WTC11 (cell line): ENCODE measurements at regions not wholly inside any gene's neighbourhood (a gene's known extent, or its start where the extent isn't known, plus 50 kb on each side); places are given as distances from the start of the nearest gene placed in this dataset.

Source experiments
- ATAC-seq: fragments of 200-7000 bp; cut with Tn5 transposase; 2 replicates; pipeline ENCODE4 v1.10.0; 2021; ENCODE audit warnings: mild to moderate bottlenecking, moderate library complexity
- CTCF ChIA-PET: fragments of 300-600 bp; sonication (Branson Sonifier 250); formaldehyde crosslinking; loops from one replicate; lab custom pipeline; 2021; ENCODE audit warnings: antibody characterized with exemption; lab: Charles Lee
- POLR2A ChIA-PET: fragments of 350-600 bp; sonication (Branson Sonifier 250); formaldehyde crosslinking; loops from one replicate; lab custom pipeline; 2021; ENCODE audit warnings: antibody characterized with exemption; lab: Charles Lee
- DNase-seq: peaks from one replicate; pipeline ENCODE4 v3.0.0; 2021; ENCODE audit warnings: low spot score
- H3K27ac Mint-ChIP-seq: 2 replicates; pipeline ENCODE4 v1.8.0; 2021; ENCODE audit warnings: mixed read lengths
- H3K27me3 Mint-ChIP-seq: 2 replicates; pipeline ENCODE4 v1.8.0; 2021; ENCODE audit warnings: low read depth, mild to moderate bottlenecking, moderate library complexity, mixed read lengths
- H3K36me3 Mint-ChIP-seq: 2 replicates; pipeline ENCODE4 v1.8.0; 2021; ENCODE audit warnings: mixed read lengths
- H3K4me1 Mint-ChIP-seq: 2 replicates; pipeline ENCODE4 v1.8.0; 2022; ENCODE audit warnings: mixed read lengths
- H3K4me3 Mint-ChIP-seq: 2 replicates; pipeline ENCODE4 v1.8.0; 2021; ENCODE audit warnings: mild to moderate bottlenecking, moderate library complexity, mixed read lengths
- H3K9me3 Mint-ChIP-seq: 2 replicates; pipeline ENCODE4 v1.8.0; 2021; ENCODE audit warnings: mixed read lengths
- AR ChIP-seq: fragments of 250-450 bp; sonication (Bioruptor Pico); IDR thresholded peaks from 2 replicates; pipeline ENCODE4 v1.9.0; 2021; ENCODE audit warnings: mild to moderate bottlenecking
- CREB1 ChIP-seq: sonication (generic); formaldehyde crosslinking; IDR thresholded peaks from 2 replicates; pipeline ENCODE4 v1.8.0; 2023; ENCODE audit warnings: mild to moderate bottlenecking, missing genetic modification reagents
- ESRRA ChIP-seq: sonication (generic); formaldehyde crosslinking; IDR thresholded peaks from 2 replicates; pipeline ENCODE4 v1.8.1; 2022; ENCODE audit warnings: mild to moderate bottlenecking, missing genetic modification reagents, borderline replicate concordance
- ETV6 ChIP-seq: sonication (generic); formaldehyde crosslinking; IDR thresholded peaks from 2 replicates; pipeline ENCODE4 v1.8.1; 2022; ENCODE audit warnings: mild to moderate bottlenecking, missing genetic modification reagents
- FOXJ3 ChIP-seq: sonication (generic); formaldehyde crosslinking; IDR thresholded peaks from 2 replicates; pipeline ENCODE4 v1.9.0; 2021; ENCODE audit warnings: missing genetic modification reagents, mild to moderate bottlenecking, borderline replicate concordance
- GABPB1 ChIP-seq: sonication (generic); formaldehyde crosslinking; IDR thresholded peaks from 2 replicates; pipeline ENCODE4 v1.8.1; 2023; ENCODE audit warnings: mild to moderate bottlenecking, missing genetic modification reagents
- GRHL2 ChIP-seq: fragments of 250-450 bp; sonication (Bioruptor Pico); IDR thresholded peaks from 2 replicates; pipeline ENCODE4 v1.8.0; 2022; ENCODE audit warnings: mild to moderate bottlenecking, moderate library complexity; ENCODE audit not compliant: insufficient replicate concordance, severe bottlenecking
- MLX ChIP-seq: sonication (generic); formaldehyde crosslinking; IDR thresholded peaks from 2 replicates; pipeline ENCODE4 v1.8.1; 2023; ENCODE audit warnings: mild to moderate bottlenecking, missing genetic modification reagents, moderate library complexity
- MXD4 ChIP-seq: fragments of 250-450 bp; sonication (Bioruptor Pico); IDR thresholded peaks from 2 replicates; pipeline ENCODE4 v1.8.0; 2021; ENCODE audit warnings: mild to moderate bottlenecking, moderate library complexity, borderline replicate concordance
- NFYB ChIP-seq: sonication (generic); formaldehyde crosslinking; conservative IDR thresholded peaks from 2 replicates; pipeline ENCODE4 v1.8.0; 2022; ENCODE audit warnings: low read depth, missing genetic modification reagents
- NR2C2 ChIP-seq: sonication (generic); formaldehyde crosslinking; IDR thresholded peaks from 2 replicates; pipeline ENCODE4 v1.8.0; 2022; ENCODE audit warnings: mild to moderate bottlenecking, missing genetic modification reagents
- PRRX2 ChIP-seq: fragments of 250-450 bp; sonication (Bioruptor Pico); IDR thresholded peaks from 2 replicates; pipeline ENCODE4 v1.8.0; 2021; ENCODE audit warnings: mild to moderate bottlenecking
- RELA ChIP-seq: sonication (generic); formaldehyde crosslinking; IDR thresholded peaks from 2 replicates; pipeline ENCODE4 v1.8.1; 2022; ENCODE audit warnings: missing genetic modification reagents, mild to moderate bottlenecking, borderline replicate concordance
- SMAD3 ChIP-seq: sonication (generic); formaldehyde crosslinking; IDR thresholded peaks from 2 replicates; pipeline ENCODE4 v1.8.0; 2022; ENCODE audit warnings: missing genetic modification reagents, mild to moderate bottlenecking, borderline replicate concordance
- SMAD4 ChIP-seq: sonication (generic); formaldehyde crosslinking; IDR thresholded peaks from 2 replicates; pipeline ENCODE4 v1.8.0; 2022; ENCODE audit warnings: mild to moderate bottlenecking, missing genetic modification reagents
- SOX15 ChIP-seq: fragments of 250-450 bp; sonication (Bioruptor Pico); IDR thresholded peaks from 2 replicates; pipeline ENCODE4 v1.9.0; 2021; ENCODE audit warnings: mild to moderate bottlenecking
- ZNF281 ChIP-seq: sonication (generic); formaldehyde crosslinking; IDR thresholded peaks from 2 replicates; pipeline ENCODE4 v1.8.0; 2023; ENCODE audit warnings: mild to moderate bottlenecking, missing genetic modification reagents
- ZNF396 ChIP-seq: fragments of 250-450 bp; sonication (Bioruptor Pico); IDR thresholded peaks from 2 replicates; pipeline ENCODE4 v1.8.0; 2021; ENCODE audit warnings: mild to moderate bottlenecking, moderate library complexity, borderline replicate concordance
- ZNF423 ChIP-seq: fragments of 250-450 bp; sonication (Bioruptor Pico); IDR thresholded peaks from 2 replicates; pipeline ENCODE4 v2.1.2; 2022; ENCODE audit warnings: mild to moderate bottlenecking, moderate library complexity
- TF ChIP-seq, protein P1 (sequence below): sonication (generic); formaldehyde crosslinking; IDR thresholded peaks from 2 replicates; pipeline ENCODE4 v1.8.1; 2022; ENCODE audit warnings: low read depth, mild to moderate bottlenecking, moderate library complexity, missing genetic modification reagents, borderline replicate concordance
- TF ChIP-seq, protein P2 (sequence below): sonication (generic); formaldehyde crosslinking; IDR thresholded peaks from 2 replicates; pipeline ENCODE4 v1.8.1; 2023; ENCODE audit warnings: mild to moderate bottlenecking, missing genetic modification reagents
- TF ChIP-seq, protein P3 (sequence below): sonication (generic); formaldehyde crosslinking; conservative IDR thresholded peaks from 2 replicates; pipeline ENCODE4 v1.8.1; 2023; ENCODE audit warnings: mild to moderate bottlenecking, low read depth, missing genetic modification reagents, moderate library complexity

GRCh38 chr1:87252406-87252805 is 76.3 kb upstream of the LMO4 start:
- ATAC-seq, result no peak
- Mint-ChIP-seq H3K27me3 (no peaks in the 10 kb centered on the region; the same call in 1 of the 2 replicates), H3K4me3 (no peak overlapping the region), H3K36me3 (peaks cover 2% of the 10 kb centered on the region; the same call in 1 of the 2 replicates)
- CTCF ChIA-PET, result no interaction called here
- TF ChIP-seq ESRRA, result no peak
- TF ChIP-seq ZNF281, result no peak
- TF ChIP-seq, protein P1, sequence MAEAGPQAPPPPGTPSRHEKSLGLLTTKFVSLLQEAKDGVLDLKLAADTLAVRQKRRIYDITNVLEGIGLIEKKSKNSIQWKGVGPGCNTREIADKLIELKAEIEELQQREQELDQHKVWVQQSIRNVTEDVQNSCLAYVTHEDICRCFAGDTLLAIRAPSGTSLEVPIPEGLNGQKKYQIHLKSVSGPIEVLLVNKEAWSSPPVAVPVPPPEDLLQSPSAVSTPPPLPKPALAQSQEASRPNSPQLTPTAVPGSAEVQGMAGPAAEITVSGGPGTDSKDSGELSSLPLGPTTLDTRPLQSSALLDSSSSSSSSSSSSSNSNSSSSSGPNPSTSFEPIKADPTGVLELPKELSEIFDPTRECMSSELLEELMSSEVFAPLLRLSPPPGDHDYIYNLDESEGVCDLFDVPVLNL (CRISPR knock-in tag), result no peak
- TF ChIP-seq, protein P2, sequence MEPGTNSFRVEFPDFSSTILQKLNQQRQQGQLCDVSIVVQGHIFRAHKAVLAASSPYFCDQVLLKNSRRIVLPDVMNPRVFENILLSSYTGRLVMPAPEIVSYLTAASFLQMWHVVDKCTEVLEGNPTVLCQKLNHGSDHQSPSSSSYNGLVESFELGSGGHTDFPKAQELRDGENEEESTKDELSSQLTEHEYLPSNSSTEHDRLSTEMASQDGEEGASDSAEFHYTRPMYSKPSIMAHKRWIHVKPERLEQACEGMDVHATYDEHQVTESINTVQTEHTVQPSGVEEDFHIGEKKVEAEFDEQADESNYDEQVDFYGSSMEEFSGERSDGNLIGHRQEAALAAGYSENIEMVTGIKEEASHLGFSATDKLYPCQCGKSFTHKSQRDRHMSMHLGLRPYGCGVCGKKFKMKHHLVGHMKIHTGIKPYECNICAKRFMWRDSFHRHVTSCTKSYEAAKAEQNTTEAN (CRISPR knock-in tag), result no peak
- no peak for TF ChIP-seq SMAD3 (CRISPR knock-in tag)
- no peak for TF ChIP-seq CREB1 (CRISPR knock-in tag)
- TF ChIP-seq, protein P3, sequence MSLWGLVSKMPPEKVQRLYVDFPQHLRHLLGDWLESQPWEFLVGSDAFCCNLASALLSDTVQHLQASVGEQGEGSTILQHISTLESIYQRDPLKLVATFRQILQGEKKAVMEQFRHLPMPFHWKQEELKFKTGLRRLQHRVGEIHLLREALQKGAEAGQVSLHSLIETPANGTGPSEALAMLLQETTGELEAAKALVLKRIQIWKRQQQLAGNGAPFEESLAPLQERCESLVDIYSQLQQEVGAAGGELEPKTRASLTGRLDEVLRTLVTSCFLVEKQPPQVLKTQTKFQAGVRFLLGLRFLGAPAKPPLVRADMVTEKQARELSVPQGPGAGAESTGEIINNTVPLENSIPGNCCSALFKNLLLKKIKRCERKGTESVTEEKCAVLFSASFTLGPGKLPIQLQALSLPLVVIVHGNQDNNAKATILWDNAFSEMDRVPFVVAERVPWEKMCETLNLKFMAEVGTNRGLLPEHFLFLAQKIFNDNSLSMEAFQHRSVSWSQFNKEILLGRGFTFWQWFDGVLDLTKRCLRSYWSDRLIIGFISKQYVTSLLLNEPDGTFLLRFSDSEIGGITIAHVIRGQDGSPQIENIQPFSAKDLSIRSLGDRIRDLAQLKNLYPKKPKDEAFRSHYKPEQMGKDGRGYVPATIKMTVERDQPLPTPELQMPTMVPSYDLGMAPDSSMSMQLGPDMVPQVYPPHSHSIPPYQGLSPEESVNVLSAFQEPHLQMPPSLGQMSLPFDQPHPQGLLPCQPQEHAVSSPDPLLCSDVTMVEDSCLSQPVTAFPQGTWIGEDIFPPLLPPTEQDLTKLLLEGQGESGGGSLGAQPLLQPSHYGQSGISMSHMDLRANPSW (CRISPR knock-in tag), result no peak
- no peak for TF ChIP-seq NR2C2 (CRISPR knock-in tag)
- TF ChIP-seq MLX, result no peak
- no peak for TF ChIP-seq FOXJ3 (CRISPR knock-in tag)
- no peak for TF ChIP-seq AR
- TF ChIP-seq MXD4 (CRISPR knock-in tag), result no peak
- no peak for TF ChIP-seq PRRX2 (CRISPR knock-in tag)
- no peak for TF ChIP-seq NFYB (CRISPR knock-in tag)
- TF ChIP-seq, all 79 proteins: peak for 0
- no peaks in the 10 kb centered on the region for H3K4me1 Mint-ChIP-seq
- H3K27ac Mint-ChIP-seq, result no peak overlapping the region
- DNase-seq, result no peak
- POLR2A ChIA-PET, result no interaction called here
- H3K9me3 Mint-ChIP-seq, result peaks cover 28% of the 10 kb centered on the region

- ATAC-seq, result no peak
- DNase-seq, result no peak
- no peaks in the 10 kb centered on the region for H3K36me3 Mint-ChIP-seq
- H3K27ac Mint-ChIP-seq, result no peak overlapping the region
- H3K9me3 Mint-ChIP-seq, result peaks cover 10% of the 10 kb centered on the region
- CTCF ChIA-PET, result no interaction called here
- H3K4me3 Mint-ChIP-seq, result no peak overlapping the region
- TF ChIP-seq SOX15 (no peak), GABPB1 (CRISPR knock-in tag) (no peak), SMAD4 (CRISPR knock-in tag) (no peak), RELA (no peak), ESRRA (no peak), AR (no peak), GRHL2 (CRISPR knock-in tag) (no peak), ZNF396 (CRISPR knock-in tag) (no peak), ETV6 (CRISPR knock-in tag) (no peak), ZNF423 (CRISPR knock-in tag) (no peak)
- no peaks in the 10 kb centered on the region for H3K27me3 Mint-ChIP-seq
- POLR2A ChIA-PET, result no interaction called here
- H3K4me1 Mint-ChIP-seq, result no peaks in the 10 kb centered on the region
Observed at GRCh38 chr1:87262688-87263087, 66.0 kb upstream of the LMO4 start.
